ENCODE measurements at regions not wholly inside any gene's neighbourhood (a gene's known extent, or its start where the extent isn't known, plus 50 kb on each side); places are given as distances from the start of the nearest gene placed in this dataset.

DNA sequence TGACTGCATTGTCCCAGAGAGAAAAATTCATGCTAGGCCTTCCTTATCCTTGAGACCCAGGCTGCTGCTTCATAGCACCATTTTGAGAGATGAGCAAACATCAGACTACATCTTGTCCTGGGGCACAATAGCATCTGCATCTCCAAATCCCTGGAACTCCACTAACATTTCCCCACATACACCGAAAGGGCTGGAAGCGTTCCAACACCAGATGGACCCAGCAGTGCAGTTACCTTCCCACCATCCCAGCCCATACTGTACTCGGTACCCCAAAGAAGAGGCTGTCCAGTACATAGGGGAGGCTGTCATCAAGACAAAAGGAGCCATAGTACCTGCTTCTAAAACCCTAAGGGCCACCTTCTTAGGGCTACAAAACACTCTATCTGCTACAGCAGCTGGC is 547.2 kb upstream of the CHORDC1 start:
- no peaks in the 10 kb centered on the region for H3K4me1 ChIP-seq (ENCODE audit: control insufficient read depth, insufficient read depth, low read length)
- 92 to 94% methylated on average over 3 of the region's 3 CpGs for WGBS, 2 experiments
- H3K27me3 ChIP-seq (ENCODE audit: control insufficient read depth, insufficient read depth, low read length, poor library complexity, severe bottlenecking), result no peaks in the 10 kb centered on the region
- H3K36me3 ChIP-seq (ENCODE audit: control insufficient read depth, insufficient read depth, low read length), result no peaks in the 10 kb centered on the region
- no peak overlapping the region for H3K27ac ChIP-seq (ENCODE audit: insufficient read depth, low read depth, low read length, poor library complexity, severe bottlenecking)
- no peaks in the 10 kb centered on the region for H3K9me3 ChIP-seq (ENCODE audit: control insufficient read depth, low read length)
- no peak overlapping the region for H3K4me3 ChIP-seq (ENCODE audit: insufficient read depth, low read depth, low read length)

DNA sequence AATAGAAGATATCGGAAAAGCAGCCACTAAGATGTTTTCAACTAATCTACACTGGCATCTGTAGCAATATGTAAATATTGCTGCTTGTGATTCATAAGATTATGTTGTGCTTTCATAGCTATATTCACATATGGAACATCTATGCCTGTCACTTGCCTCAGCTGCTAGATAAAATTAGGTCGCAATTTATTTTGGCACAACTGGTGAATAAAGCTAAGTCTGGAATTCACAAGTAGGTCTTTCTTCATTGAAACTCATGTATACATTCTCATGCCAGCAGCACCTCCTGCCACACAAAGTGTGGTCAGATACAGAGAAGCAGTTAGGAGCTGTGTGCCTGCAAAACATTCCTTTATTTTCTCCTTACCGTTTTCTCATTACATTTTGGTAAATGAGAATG is 543.3 kb upstream of the CHORDC1 start:
- Histone ChIP-seq H3K4me3 (ENCODE audit: insufficient read depth, low read depth, low read length) (no peak overlapping the region), H3K36me3 (ENCODE audit: control insufficient read depth, insufficient read depth, low read length) (no peaks in the 10 kb centered on the region), H3K27me3 (ENCODE audit: control insufficient read depth, insufficient read depth, low read length, poor library complexity, severe bottlenecking) (no peaks in the 10 kb centered on the region), H3K9me3 (ENCODE audit: control insufficient read depth, low read length) (no peaks in the 10 kb centered on the region), H3K27ac (ENCODE audit: insufficient read depth, low read depth, low read length, poor library complexity, severe bottlenecking) (no peak overlapping the region), H3K4me1 (ENCODE audit: control insufficient read depth, insufficient read depth, low read length) (no peaks in the 10 kb centered on the region)
- WGBS, 2 experiments, result 73 to 95% methylated on average over 2 of the region's 3 CpGs

GRCh38 chr11:90764691-90765090 is 541.8 kb upstream of the CHORDC1 start:
- Histone ChIP-seq H3K36me3 (ENCODE audit: control insufficient read depth, insufficient read depth, low read length) (no peaks in the 10 kb centered on the region), H3K4me1 (ENCODE audit: control insufficient read depth, insufficient read depth, low read length) (no peaks in the 10 kb centered on the region), H3K4me3 (ENCODE audit: insufficient read depth, low read depth, low read length) (no peak overlapping the region), H3K9me3 (ENCODE audit: control insufficient read depth, low read length) (no peaks in the 10 kb centered on the region), H3K27ac (ENCODE audit: insufficient read depth, low read depth, low read length, poor library complexity, severe bottlenecking) (no peak overlapping the region), H3K27me3 (ENCODE audit: control insufficient read depth, insufficient read depth, low read length, poor library complexity, severe bottlenecking) (no peaks in the 10 kb centered on the region)
- 91 to 100% methylated on average over 3 to 4 of the region's 4 CpGs for WGBS, 2 experiments

GRCh38 chr11:90757849-90758494 is 535.1 kb upstream of the CHORDC1 start:
- H3K4me1 ChIP-seq (ENCODE audit: control insufficient read depth, insufficient read depth, low read length), result no peaks in the 10 kb centered on the region
- H3K27ac ChIP-seq (ENCODE audit: insufficient read depth, low read depth, low read length, poor library complexity, severe bottlenecking), result no peak overlapping the region
- H3K4me3 ChIP-seq (ENCODE audit: insufficient read depth, low read depth, low read length), result no peak overlapping the region
- H3K36me3 ChIP-seq (ENCODE audit: control insufficient read depth, insufficient read depth, low read length), result no peaks in the 10 kb centered on the region
- whole genome bisulfite sequencing, 2 experiments, result 84 to 95% methylated on average over 4 of the region's 4 CpGs
- H3K9me3 ChIP-seq (ENCODE audit: control insufficient read depth, low read length), result no peaks in the 10 kb centered on the region
- H3K27me3 ChIP-seq (ENCODE audit: control insufficient read depth, insufficient read depth, low read length, poor library complexity, severe bottlenecking), result no peaks in the 10 kb centered on the region

- 58 to 82% methylated on average over 1 of the region's 1 CpG for WGBS, 2 experiments
- Histone ChIP-seq H3K9me3 (ENCODE audit: control insufficient read depth, low read length) (no peaks in the 10 kb centered on the region), H3K36me3 (ENCODE audit: control insufficient read depth, insufficient read depth, low read length) (no peaks in the 10 kb centered on the region), H3K4me3 (ENCODE audit: insufficient read depth, low read depth, low read length) (no peak overlapping the region), H3K4me1 (ENCODE audit: control insufficient read depth, insufficient read depth, low read length) (no peaks in the 10 kb centered on the region), H3K27ac (ENCODE audit: insufficient read depth, low read depth, low read length, poor library complexity, severe bottlenecking) (no peak overlapping the region), H3K27me3 (ENCODE audit: control insufficient read depth, insufficient read depth, low read length, poor library complexity, severe bottlenecking) (no peaks in the 10 kb centered on the region)
These were observed 533.8 kb upstream of the CHORDC1 start for GRCh38 chr11:90756617-90757016.

DNA sequence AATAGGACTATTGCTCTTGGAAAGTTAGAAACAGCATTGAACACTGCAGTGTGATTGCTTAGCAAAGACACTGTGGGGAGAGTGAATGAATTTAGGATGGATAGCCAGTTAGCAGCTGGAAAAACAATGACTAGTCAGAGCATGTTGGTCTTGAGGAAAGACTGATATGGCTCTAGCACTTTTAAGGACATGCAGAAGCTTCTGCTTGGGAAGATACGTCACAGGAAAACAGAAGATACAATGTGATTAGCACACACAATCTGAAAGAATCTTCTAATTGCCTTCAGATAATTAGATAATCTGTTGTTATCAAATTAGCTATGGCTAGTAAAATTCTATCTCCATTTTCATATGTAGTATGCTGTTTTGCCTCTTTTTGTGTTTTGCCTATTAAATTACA is 530.7 kb upstream of the CHORDC1 start:
- H3K27me3 ChIP-seq (ENCODE audit: control insufficient read depth, insufficient read depth, low read length, poor library complexity, severe bottlenecking), result no peaks in the 10 kb centered on the region
- 89 to 100% methylated on average over 1 of the region's 1 CpG for WGBS, 2 experiments
- no peaks in the 10 kb centered on the region for H3K9me3 ChIP-seq (ENCODE audit: control insufficient read depth, low read length)
- H3K36me3 ChIP-seq (ENCODE audit: control insufficient read depth, insufficient read depth, low read length), result no peaks in the 10 kb centered on the region
- H3K4me3 ChIP-seq (ENCODE audit: insufficient read depth, low read depth, low read length), result no peak overlapping the region
- no peaks in the 10 kb centered on the region for H3K4me1 ChIP-seq (ENCODE audit: control insufficient read depth, insufficient read depth, low read length)
- no peak overlapping the region for H3K27ac ChIP-seq (ENCODE audit: insufficient read depth, low read depth, low read length, poor library complexity, severe bottlenecking)

GRCh38 chr11:90747057-90747456 is 524.2 kb upstream of the CHORDC1 start:
- no peak overlapping the region for H3K4me3 ChIP-seq (ENCODE audit: insufficient read depth, low read depth, low read length)
- H3K27ac ChIP-seq (ENCODE audit: insufficient read depth, low read depth, low read length, poor library complexity, severe bottlenecking), result no peak overlapping the region
- WGBS, 2 experiments, result 100% methylated on average over 1 of the region's 2 CpGs; no CpG with 5 or more reads in 1 of the 2 experiments
- H3K36me3 ChIP-seq (ENCODE audit: control insufficient read depth, insufficient read depth, low read length), result no peaks in the 10 kb centered on the region
- no peaks in the 10 kb centered on the region for H3K27me3 ChIP-seq (ENCODE audit: control insufficient read depth, insufficient read depth, low read length, poor library complexity, severe bottlenecking)
- H3K9me3 ChIP-seq (ENCODE audit: control insufficient read depth, low read length), result no peaks in the 10 kb centered on the region
- no peaks in the 10 kb centered on the region for H3K4me1 ChIP-seq (ENCODE audit: control insufficient read depth, insufficient read depth, low read length)

DNA sequence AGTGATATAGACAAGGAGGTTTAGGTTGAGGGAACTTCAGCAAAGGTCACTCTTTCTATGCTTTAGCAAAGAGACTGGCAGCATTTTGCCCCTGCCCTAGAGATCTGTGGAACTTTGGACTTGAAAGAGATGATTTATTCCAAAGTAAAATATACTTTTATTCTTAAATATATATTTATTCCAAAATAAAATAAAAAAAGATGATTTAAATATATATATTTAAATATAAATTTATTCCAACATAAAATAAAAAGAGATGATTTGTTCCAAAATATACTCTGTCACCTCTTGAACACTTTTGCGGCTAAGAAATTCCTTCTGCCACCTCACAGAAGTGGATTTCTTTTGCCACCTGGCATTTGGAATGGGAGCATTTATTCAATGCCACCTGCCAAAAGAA is 521.3 kb upstream of the CHORDC1 start:
- no peaks in the 10 kb centered on the region for H3K27me3 ChIP-seq (ENCODE audit: control insufficient read depth, insufficient read depth, low read length, poor library complexity, severe bottlenecking)
- 100% methylated on average over 1 of the region's 1 CpG for WGBS, 2 experiments
- no peaks in the 10 kb centered on the region for H3K36me3 ChIP-seq (ENCODE audit: control insufficient read depth, insufficient read depth, low read length)
- H3K4me3 ChIP-seq (ENCODE audit: insufficient read depth, low read depth, low read length), result no peak overlapping the region
- H3K4me1 ChIP-seq (ENCODE audit: control insufficient read depth, insufficient read depth, low read length), result no peaks in the 10 kb centered on the region
- no peak overlapping the region for H3K27ac ChIP-seq (ENCODE audit: insufficient read depth, low read depth, low read length, poor library complexity, severe bottlenecking)
- H3K9me3 ChIP-seq (ENCODE audit: control insufficient read depth, low read length), result no peaks in the 10 kb centered on the region

DNA sequence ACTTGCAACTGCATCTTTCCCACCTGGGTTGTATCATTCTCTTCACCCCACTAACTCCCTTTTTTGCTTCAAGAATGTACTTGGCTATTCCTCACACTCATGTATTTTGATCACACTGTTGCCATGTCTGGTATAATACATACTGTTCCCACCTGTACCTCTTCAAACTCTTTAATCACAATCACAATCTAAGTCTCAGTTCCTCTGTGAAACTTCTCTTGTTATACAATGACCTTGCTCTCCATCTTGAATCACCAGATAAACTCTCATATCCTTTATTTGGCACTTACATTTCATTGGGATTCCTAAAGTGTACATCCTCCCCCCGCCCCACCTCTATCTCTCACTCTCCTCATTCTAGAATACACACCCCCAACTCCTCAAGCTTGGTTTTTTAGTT is 516.0 kb upstream of the CHORDC1 start:
- H3K4me3 ChIP-seq (ENCODE audit: insufficient read depth, low read depth, low read length), result no peak overlapping the region
- no peaks in the 10 kb centered on the region for H3K36me3 ChIP-seq (ENCODE audit: control insufficient read depth, insufficient read depth, low read length)
- H3K27me3 ChIP-seq (ENCODE audit: control insufficient read depth, insufficient read depth, low read length, poor library complexity, severe bottlenecking), result no peaks in the 10 kb centered on the region
- no peaks in the 10 kb centered on the region for H3K9me3 ChIP-seq (ENCODE audit: control insufficient read depth, low read length)
- H3K27ac ChIP-seq (ENCODE audit: insufficient read depth, low read depth, low read length, poor library complexity, severe bottlenecking), result no peak overlapping the region
- 100% methylated on average over 1 of the region's 1 CpG; no CpG with 5 or more reads in 1 of the 2 experiments for WGBS, 2 experiments
- no peaks in the 10 kb centered on the region for H3K4me1 ChIP-seq (ENCODE audit: control insufficient read depth, insufficient read depth, low read length)

- H3K27me3 ChIP-seq (ENCODE audit: control insufficient read depth, insufficient read depth, low read length, poor library complexity, severe bottlenecking), result no peaks in the 10 kb centered on the region
- 13 to 40% methylated on average over 1 of the region's 1 CpG for WGBS, 2 experiments
- H3K4me3 ChIP-seq (ENCODE audit: insufficient read depth, low read depth, low read length), result no peak overlapping the region
- no peaks in the 10 kb centered on the region for H3K36me3 ChIP-seq (ENCODE audit: control insufficient read depth, insufficient read depth, low read length)
- no peaks in the 10 kb centered on the region for H3K4me1 ChIP-seq (ENCODE audit: control insufficient read depth, insufficient read depth, low read length)
- H3K27ac ChIP-seq (ENCODE audit: insufficient read depth, low read depth, low read length, poor library complexity, severe bottlenecking), result no peak overlapping the region
- no peaks in the 10 kb centered on the region for H3K9me3 ChIP-seq (ENCODE audit: control insufficient read depth, low read length)
These were observed 514.7 kb upstream of the CHORDC1 start for GRCh38 chr11:90737444-90738050.
